ENCODE measurements at regions not wholly inside any gene's neighbourhood (a gene's known extent, or its start where the extent isn't known, plus 50 kb on each side); places are given as distances from the start of the nearest gene placed in this dataset.

DNA sequence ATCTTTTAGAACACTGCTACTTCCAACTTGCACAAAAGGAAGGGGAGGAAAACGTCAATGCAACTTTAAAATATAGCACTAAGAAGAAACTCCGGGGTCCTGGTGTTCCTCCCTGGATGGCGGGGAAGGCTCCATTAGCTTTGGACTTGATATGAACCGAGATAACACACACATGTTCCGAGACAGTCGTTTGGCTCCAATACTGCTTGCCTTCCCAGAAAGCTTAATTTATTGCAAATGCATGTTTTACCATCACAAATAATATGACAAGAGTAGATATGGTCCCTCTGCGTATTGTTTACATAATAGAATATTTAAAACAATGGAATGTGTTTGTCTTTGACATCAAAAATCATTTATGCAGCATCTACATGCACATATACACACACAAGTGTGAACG is 87.6 kb upstream of the CLMN start:
- no peak for DNase-seq (ENCODE audit: low spot score)
- TF ChIP-seq, protein P1, sequence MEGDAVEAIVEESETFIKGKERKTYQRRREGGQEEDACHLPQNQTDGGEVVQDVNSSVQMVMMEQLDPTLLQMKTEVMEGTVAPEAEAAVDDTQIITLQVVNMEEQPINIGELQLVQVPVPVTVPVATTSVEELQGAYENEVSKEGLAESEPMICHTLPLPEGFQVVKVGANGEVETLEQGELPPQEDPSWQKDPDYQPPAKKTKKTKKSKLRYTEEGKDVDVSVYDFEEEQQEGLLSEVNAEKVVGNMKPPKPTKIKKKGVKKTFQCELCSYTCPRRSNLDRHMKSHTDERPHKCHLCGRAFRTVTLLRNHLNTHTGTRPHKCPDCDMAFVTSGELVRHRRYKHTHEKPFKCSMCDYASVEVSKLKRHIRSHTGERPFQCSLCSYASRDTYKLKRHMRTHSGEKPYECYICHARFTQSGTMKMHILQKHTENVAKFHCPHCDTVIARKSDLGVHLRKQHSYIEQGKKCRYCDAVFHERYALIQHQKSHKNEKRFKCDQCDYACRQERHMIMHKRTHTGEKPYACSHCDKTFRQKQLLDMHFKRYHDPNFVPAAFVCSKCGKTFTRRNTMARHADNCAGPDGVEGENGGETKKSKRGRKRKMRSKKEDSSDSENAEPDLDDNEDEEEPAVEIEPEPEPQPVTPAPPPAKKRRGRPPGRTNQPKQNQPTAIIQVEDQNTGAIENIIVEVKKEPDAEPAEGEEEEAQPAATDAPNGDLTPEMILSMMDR (IDR thresholded peaks at IDR 0.05; ENCODE audit: extremely low read depth, missing control alignments): no peak

DNA sequence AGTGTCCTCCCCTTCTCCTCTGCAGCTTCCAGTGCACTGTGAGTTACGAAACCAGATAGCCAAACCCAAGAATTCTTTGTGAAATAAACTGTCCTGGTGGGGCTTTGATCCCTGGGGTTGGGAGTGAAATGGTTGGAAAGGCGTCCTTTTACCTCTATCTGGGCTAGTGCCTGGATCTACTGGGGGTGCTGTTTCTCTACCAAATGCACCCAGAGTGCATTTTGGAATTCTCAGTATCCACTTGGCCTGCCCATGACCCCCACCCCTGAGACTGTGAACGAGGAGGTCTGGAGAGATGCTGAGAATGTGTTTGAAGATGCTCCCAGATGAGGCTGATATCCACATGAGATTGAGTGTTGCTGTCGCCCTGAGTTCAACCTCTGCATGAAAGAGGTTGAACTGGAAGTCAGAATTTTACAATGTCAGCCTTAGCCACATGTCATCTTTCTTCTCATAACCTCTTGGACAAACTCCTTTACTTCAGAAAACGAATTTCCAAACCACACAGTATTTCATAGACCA is 87.1 kb upstream of the CLMN start:
- TF ChIP-seq, protein P1 (IDR thresholded peaks at IDR 0.05; ENCODE audit: extremely low read depth, missing control alignments): no peak
- no peak for DNase-seq (ENCODE audit: low spot score)

DNA sequence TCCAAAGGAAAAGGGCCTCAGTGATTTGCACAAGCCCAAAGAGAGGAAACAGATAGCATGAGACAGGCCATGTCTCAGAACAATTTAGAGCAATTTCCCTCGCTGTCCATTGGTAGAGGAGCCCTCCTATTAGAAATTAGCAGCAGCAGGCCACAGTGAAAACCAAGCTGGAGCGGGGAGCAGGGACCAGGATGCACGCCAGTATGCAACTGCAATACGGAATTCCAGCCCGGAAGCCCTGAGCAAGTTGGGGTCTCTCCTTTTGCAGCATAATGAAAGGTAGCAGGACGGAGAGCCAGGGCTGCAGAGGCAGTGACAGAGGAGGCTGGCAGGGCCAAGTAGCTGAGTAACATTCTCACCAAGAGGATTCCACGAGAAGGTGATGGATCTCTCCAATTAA is 84.9 kb upstream of the CLMN start:
- DNase-seq (ENCODE audit: low spot score): no peak
- TF ChIP-seq, protein P1 (IDR thresholded peaks at IDR 0.05; ENCODE audit: extremely low read depth, missing control alignments): no peak

DNA sequence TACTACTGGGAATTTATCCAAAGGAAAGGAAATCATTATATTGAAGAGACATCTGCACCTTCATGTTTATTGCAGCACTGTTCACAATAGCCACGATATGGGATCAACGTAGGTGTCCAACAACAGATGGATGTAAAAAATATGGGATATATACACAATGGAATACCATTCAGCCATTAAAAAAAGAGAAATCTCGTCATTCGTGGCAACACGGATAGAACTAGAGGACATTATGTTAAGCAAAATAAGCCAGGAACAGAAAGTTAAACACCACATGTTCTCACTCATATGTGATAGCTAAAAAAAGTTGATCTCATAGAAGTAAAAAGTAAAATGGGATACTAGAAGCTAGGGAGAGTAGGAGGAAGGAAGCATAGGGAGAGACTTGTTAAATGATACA is 82.9 kb upstream of the CLMN start:
- TF ChIP-seq, protein P1 (IDR thresholded peaks at IDR 0.05; ENCODE audit: extremely low read depth, missing control alignments): no peak

DNA sequence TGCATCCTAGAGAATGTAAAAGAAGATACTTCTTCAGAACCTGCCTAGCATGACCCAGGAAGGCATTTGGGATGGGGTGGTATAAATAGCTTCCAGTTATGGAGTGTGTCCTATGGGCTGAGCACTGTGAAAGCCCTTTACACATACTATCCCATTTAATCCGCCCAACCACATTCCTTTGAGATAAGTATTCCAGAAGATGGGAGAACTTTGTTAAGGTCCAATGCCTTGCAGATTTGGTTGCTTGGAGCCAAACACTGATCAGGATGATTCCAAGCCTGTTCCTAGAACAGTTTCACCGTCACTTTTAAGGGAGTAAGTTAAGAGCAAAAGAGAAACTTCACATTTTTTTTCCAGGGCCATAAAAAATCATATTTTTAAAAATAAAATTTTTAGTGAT is 82.5 kb upstream of the CLMN start:
- DNase-seq (ENCODE audit: low spot score): no peak
- TF ChIP-seq, protein P1 (IDR thresholded peaks at IDR 0.05; ENCODE audit: extremely low read depth, missing control alignments): no peak

More for the DNA sequence above, 82.9 kb upstream of the CLMN start:
- no peak for DNase-seq (ENCODE audit: low spot score)

DNA sequence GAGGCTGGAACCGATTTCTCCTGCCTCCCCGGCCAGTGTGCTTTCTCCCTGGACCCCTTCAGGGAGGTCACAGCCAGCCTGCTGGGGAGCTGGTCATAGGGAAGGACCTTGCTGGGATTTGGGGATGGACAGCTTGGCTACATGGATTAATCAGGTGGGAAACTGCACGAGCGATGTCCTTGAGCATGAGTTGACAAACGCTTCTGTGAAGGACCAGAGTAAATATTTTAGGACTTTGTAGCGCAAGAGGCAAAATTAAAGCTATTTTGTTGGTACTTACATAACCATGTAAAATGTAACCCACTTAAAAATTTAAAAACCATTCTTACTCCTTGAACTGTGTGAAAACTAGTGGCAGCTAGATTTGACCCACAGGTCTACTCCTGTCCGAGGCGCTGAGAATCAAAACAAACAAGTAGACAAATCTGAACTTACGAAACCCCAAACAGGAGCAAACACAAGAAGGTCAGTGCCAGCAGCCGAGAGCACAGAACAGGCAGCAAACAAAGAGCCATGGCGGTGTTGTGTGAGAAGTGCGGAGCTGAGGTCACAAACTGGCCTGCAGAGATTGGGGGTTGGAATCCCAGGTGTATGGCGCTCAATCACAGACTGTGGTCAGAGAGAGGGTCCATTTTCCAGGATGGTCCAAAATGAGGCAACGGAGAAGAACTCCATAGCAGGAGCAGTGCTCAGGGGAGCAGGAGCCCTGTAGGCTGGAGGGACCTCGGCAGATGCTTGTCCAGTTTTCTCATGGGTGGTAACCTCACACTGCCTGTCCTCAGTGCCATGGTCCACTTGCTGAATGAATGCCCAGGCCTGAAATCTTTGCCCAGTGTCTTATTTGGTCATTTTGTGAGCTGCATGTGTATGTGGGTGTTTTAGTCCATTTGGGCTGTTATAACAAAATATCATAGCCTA is 79.2 kb upstream of the CLMN start:
- DNase-seq (ENCODE audit: low spot score): no peak
- TF ChIP-seq, protein P1 (IDR thresholded peaks at IDR 0.05; ENCODE audit: extremely low read depth, missing control alignments): no peak

DNA sequence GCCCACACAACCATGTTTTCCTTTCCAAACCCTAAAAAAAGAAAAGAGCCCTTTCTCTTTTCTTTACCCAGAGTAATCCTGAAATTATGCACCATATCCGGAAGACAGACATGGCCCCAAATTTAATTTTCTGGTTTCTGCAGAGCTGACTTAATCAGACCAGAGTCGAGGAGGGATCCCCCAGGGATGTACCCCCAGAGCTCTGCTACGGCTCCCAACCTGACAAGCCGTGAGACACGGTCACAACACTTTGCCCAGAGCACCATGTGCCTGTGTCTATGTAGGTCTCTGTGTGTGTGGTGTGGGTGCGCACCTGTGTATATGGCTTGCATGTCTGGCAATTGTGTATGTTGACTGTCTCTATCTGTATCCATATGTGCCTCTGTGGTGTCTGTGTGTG is 77.6 kb upstream of the CLMN start:
- no peak for DNase-seq (ENCODE audit: low spot score)
- TF ChIP-seq, protein P1 (IDR thresholded peaks at IDR 0.05; ENCODE audit: extremely low read depth, missing control alignments): no peak

All from GM20000 (cell line).